Epithelial cell of esophagus (primary cell): ENCODE measurements at regions not wholly inside any gene's neighbourhood (a gene's known extent, or its start where the extent isn't known, plus 50 kb on each side); places are given as distances from the start of the nearest gene placed in this dataset.

Experiments
- DNase-seq: peaks from one replicate; pipeline ENCODE4 v3.0.0; 2010; ENCODE audit warnings: low read depth
- H3K4me3 ChIP-seq: 2 replicates; pipeline ENCODE4 v1.5.1; 2011; ENCODE audit warnings: mild to moderate bottlenecking, low read length, control low read depth
- CTCF ChIP-seq: IDR thresholded peaks from 2 replicates; pipeline ENCODE4 v1.5.1; 2011; ENCODE audit warnings: low read depth, mild to moderate bottlenecking, low read length, control low read depth, inconsistent platforms; ENCODE audit not compliant: insufficient read depth; ENCODE audit errors: missing control alignments

- H3K4me3 ChIP-seq: no peak overlapping the region
- no peak for TF ChIP-seq CTCF
- DNase-seq: no peak
Observed at GRCh38 chr18:26729008-26729407, 136.5 kb downstream of the AQP4 start.

- H3K4me3 ChIP-seq: no peak overlapping the region
- no peak for TF ChIP-seq CTCF
- peak; percentile 64 for DNase-seq
Observed at GRCh38 chr18:26723981-26724380, 141.5 kb downstream of the AQP4 start.

- TF ChIP-seq CTCF: no peak
Observed at GRCh38 chr18:26722565-26722931, 143.0 kb downstream of the AQP4 start.

GRCh38 chr18:26721854-26722564 lies 143.5 kb downstream of the AQP4 start:
- H3K4me3 ChIP-seq: no peak overlapping the region
- DNase-seq: no peak
- no peak for TF ChIP-seq CTCF

More at GRCh38 chr18:26722565-26722931, 143.0 kb downstream of the AQP4 start:
- DNase-seq: peak; percentile 28
- no peak overlapping the region for H3K4me3 ChIP-seq

GRCh38 chr18:26719896-26720295 lies 145.6 kb downstream of the AQP4 start:
- peak; percentile 18 for DNase-seq
- no peak for TF ChIP-seq CTCF

GRCh38 chr18:26717123-26717719 lies 148.3 kb downstream of the AQP4 start:
- H3K4me3 ChIP-seq: no peak overlapping the region
- no peak for DNase-seq
- TF ChIP-seq CTCF: no peak

More at GRCh38 chr18:26719896-26720295, 145.6 kb downstream of the AQP4 start:
- no peak overlapping the region for H3K4me3 ChIP-seq

- H3K4me3 ChIP-seq: no peak overlapping the region
- no peak for TF ChIP-seq CTCF
- DNase-seq: no peak
Observed at GRCh38 chr18:26714739-26715138, 150.8 kb downstream of the AQP4 start.
